SJCRH30 (cell line): ENCODE measurements at regions not wholly inside any gene's neighbourhood (a gene's known extent, or its start where the extent isn't known, plus 50 kb on each side); places are given as distances from the start of the nearest gene placed in this dataset.
A peak's percentile ranks its signal among the peaks of the same experiment; 100 is the strongest.
"Not testable (repeated sequence)": the region's sequence is repeated elsewhere in the genome, so short reads cannot be mapped to it uniquely, and the experiment has no call there.

ENCODE experiments used
- DNase-seq, 2 experiments: peaks; one replicate each; pipeline ENCODE4 v3.0.0-alpha.2; 2015 to 2020
- H3K27ac ChIP-seq: fragments of 250-450 bp; sonication (Bioruptor Pico); 2 replicates; pipeline ENCODE4 v1.5.1; 2020; ENCODE audit warnings: mild to moderate bottlenecking, moderate library complexity
- H3K27me3 ChIP-seq: fragments of 250-450 bp; sonication (Bioruptor Pico); 2 replicates; pipeline ENCODE4 v1.5.1; 2020; ENCODE audit warnings: mild to moderate bottlenecking, moderate library complexity
- H3K36me3 ChIP-seq: fragments of 250-450 bp; sonication (Bioruptor Pico); 2 replicates; pipeline ENCODE4 v1.5.1; 2020; ENCODE audit warnings: mild to moderate bottlenecking, moderate library complexity
- H3K4me1 ChIP-seq: fragments of 250-450 bp; sonication (Bioruptor Pico); 2 replicates; pipeline ENCODE4 v1.5.1; 2020; ENCODE audit warnings: mild to moderate bottlenecking, moderate library complexity
- H3K4me3 ChIP-seq: fragments of 250-450 bp; sonication (Bioruptor Pico); 2 replicates; pipeline ENCODE4 v1.5.1; 2020; ENCODE audit warnings: mild to moderate bottlenecking, moderate library complexity
- H3K9me3 ChIP-seq: fragments of 250-450 bp; sonication (Bioruptor Pico); replicated peaks from 2 replicates; pipeline ENCODE4 v1.5.1; 2020; ENCODE audit warnings: mild to moderate bottlenecking, moderate library complexity

DNA sequence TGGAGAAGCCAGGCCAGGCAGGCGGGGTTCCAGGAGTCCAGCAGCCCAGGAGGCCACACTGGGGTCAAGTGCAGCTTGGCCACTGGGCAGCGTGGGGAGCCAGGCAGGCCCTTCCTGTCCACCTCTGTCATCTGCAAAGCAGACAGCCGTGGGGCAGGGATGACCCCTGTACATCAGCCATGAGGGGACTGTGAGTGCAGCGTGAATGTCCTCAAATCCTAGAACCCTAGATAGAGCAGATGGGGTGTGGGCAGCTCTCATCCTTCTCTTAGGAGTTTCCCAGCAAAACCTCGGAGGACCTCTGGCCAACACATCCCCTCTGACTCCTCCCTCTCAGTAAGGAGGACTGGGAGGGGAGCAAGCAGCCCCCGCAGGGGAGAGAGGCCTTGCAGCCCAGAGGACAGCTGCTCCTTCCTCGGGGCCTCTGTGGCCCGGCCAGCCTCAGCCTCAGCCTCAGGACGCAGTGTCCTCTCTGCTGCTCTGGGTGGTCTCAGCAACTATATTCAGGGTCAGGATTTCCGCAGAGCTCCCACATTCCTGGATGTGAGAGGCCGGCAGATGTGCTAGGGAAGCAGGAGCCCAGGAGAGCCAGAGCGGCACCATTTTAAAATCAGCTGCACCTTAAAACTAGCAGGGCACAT is 820.5 kb downstream of the BRD1 start:
- H3K36me3 ChIP-seq, result no peaks in the 10 kb centered on the region
- H3K4me1 ChIP-seq, result no peaks in the 10 kb centered on the region
- H3K27me3 ChIP-seq, result peaks cover 55% of the 10 kb centered on the region
- no peak for DNase-seq
- no peak overlapping the region for H3K4me3 ChIP-seq
- no peaks in the 10 kb centered on the region for H3K9me3 ChIP-seq
- H3K27ac ChIP-seq, result no peak overlapping the region

DNA sequence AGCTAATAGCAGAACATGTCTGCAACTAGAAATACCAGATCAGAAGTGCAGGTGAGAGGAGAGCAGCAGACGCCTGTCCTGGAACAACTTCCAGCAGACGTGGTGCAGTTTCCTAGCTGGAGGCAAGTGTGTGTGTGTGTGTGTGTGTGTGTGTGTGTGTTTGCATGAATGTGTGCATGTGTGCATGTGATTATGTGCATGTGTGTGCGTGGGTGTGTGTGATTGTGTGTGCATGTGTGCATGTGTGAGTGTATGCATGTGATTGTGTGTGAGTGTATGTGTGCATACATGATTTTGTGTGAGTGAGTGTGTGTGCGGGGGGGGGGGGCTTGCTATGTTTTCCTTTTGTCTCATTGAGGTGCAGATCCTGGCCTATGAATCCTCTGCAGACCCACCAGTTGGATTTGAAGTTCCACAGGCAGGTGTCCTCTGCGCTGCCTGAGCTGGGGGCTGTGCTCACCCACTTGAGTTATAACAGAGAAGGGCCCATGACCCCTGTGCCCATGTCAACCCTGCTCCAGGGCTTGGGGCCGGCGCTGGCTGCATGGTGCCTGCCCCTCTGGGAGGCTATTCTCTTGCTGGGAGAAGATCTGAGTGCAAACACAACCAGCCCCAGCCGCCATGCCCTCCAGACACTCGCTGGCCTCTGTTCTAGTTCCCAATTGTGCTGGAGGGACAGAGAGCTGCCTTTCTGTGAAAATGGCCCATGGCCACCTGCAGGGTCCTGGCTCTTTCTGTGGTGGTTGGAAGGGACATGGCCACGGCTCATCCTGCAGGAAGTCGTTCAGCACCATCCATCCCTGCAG is 821.3 kb downstream of the BRD1 start:
- DNase-seq, result no peak
- H3K27me3 ChIP-seq, result peaks cover 47% of the 10 kb centered on the region
- H3K9me3 ChIP-seq, result no peaks in the 10 kb centered on the region
- H3K36me3 ChIP-seq, result no peaks in the 10 kb centered on the region
- H3K4me1 ChIP-seq, result no peaks in the 10 kb centered on the region
- no peak overlapping the region for H3K4me3 ChIP-seq
- H3K27ac ChIP-seq, result no peak overlapping the region

DNA sequence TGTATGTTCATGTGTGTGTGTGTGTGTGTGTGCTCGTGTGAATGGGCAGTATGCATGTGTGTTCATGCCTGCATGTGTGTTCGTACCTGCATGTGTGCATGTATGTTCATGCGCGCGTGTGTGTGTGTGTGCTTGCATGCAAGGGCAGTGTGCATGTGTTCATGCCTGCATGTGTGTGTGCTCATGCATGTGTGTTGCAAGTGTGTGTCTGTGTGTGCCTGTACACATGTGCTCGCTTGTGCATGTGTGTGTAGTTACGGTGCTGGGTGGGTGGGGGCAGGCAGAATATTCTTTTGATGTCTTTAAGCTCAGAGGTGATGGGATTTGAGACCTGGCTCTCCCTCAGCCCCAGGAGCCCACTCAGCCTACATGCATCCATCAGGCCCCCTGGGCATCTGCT is 822.1 kb downstream of the BRD1 start:
- Histone ChIP-seq H3K4me3 (no peak overlapping the region), H3K27ac (no peak overlapping the region), H3K4me1 (no peaks in the 10 kb centered on the region), H3K36me3 (no peaks in the 10 kb centered on the region), H3K27me3 (peaks cover 39% of the 10 kb centered on the region), H3K9me3 (no peaks in the 10 kb centered on the region)
- no peak for DNase-seq

DNA sequence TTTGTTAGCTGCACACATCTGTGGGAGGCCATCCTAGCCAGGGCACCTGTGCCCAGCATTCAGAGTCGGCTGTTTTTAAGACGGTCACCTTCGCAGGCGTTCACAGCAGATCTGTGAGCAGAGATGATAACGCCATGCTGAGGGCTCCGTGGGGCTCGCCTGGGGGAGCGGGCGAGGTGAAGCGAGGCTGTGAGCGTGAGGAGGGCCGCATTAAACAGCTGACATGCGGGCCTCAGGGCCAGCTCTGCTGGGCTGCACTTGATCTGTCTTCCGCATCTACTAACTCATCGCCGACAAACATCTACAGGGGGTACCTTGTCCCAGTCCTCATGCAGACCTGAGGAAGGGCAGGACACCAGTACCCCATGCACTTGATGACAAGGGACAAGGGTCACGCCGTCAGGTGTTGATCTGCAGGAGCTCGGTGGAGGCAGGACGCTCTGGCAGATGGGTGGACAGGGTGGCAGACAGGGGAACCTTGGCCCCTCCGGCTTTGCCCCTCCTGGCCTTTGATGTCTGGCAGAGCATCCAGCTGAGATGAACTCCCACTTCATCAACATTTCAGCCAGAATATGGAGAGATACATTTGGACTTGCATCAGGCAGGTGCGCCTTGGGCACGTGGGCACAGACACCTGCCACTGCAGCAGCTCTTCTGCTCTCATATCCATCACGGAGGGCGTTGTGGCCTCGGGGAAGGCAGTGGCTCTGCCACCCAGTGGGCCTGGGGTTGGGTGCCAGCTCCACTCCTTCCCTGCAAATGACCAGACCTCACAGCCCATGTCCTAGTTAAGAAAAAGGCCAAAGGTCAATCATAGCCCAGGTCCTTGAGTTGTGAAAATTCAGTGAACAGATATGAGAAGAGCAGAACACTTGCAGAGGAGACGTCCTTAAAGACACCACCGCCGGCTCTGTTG is 822.9 kb downstream of the BRD1 start:
- DNase-seq, result no peak
- no peak overlapping the region for H3K4me3 ChIP-seq
- H3K36me3 ChIP-seq, result no peaks in the 10 kb centered on the region
- peaks cover 31% of the 10 kb centered on the region for H3K27me3 ChIP-seq
- H3K4me1 ChIP-seq, result no peaks in the 10 kb centered on the region
- no peaks in the 10 kb centered on the region for H3K9me3 ChIP-seq
- H3K27ac ChIP-seq, result no peak overlapping the region

DNA sequence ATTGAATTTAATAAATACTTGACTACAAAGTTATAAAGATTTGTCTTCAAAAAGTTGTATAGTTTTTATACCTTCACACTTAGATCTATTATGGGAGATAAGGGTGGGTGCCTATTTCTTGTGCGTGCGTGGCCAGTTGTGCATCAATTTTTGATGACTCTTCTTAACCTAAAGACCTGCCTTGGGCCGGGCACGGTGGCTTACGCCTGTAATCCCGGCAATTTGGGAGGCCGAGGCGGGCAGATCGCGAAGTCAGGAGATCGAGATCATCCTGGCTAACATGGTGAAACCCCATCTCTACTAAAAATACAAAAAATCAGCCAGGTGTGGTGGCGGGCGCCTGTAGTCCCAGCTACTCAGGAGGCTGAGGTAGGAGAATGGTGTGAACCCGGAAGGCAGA is 830.1 kb downstream of the BRD1 start:
- H3K27me3 ChIP-seq, H3K9me3 ChIP-seq, H3K36me3 ChIP-seq, DNase-seq, H3K27ac ChIP-seq, H3K4me3 ChIP-seq, H3K4me1 ChIP-seq: not testable (repeated sequence)

DNA sequence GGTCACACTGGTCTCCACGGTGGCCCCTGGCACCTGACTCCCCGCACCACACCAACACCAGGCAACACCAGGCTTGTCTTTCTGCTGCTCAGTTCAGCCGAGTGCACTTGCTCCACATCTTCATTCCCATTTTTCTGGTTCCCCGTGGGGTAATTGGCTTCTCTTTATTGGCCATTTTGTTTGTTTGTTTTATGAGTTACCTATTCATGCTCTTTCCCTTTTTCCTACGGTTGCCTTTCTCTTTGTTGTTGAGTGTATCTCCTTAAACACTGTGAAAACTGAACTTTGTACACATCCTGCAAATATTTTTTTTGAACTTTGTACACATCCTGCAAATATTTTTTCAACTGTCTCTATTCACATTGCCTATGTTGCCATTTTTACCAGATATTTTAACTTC is 834.0 kb downstream of the BRD1 start:
- Histone ChIP-seq H3K4me3 (no peak overlapping the region), H3K4me1 (no peaks in the 10 kb centered on the region), H3K36me3 (no peaks in the 10 kb centered on the region), H3K9me3 (no peaks in the 10 kb centered on the region), H3K27ac (no peak overlapping the region), H3K27me3 (peaks cover 10% of the 10 kb centered on the region)
- DNase-seq, result no peak

DNA sequence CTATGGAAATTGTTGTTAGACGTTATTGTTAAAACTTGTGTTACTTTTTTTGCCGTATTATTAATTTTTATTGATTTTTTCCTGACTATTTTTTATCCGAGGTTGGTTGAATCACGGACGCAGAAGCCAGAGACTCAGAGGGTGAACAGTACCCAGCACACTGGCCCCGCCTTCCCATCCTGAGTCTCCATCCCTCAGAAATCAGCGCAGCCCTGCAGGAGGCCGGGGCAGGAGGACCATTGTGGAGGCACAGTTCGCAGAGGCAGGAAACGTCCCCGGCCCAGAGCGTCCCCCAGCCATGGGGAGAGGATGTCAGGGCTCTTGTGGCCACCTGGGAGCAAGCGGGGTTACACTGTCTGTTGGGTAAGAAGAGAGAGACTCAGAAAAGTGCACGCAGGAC is 843.0 kb downstream of the BRD1 start:
- no peaks in the 10 kb centered on the region for H3K36me3 ChIP-seq
- no peaks in the 10 kb centered on the region for H3K4me1 ChIP-seq
- no peaks in the 10 kb centered on the region for H3K9me3 ChIP-seq
- DNase-seq, result no peak
- no peak overlapping the region for H3K27ac ChIP-seq
- H3K27me3 ChIP-seq, result peaks cover 37% of the 10 kb centered on the region
- no peak overlapping the region for H3K4me3 ChIP-seq

DNA sequence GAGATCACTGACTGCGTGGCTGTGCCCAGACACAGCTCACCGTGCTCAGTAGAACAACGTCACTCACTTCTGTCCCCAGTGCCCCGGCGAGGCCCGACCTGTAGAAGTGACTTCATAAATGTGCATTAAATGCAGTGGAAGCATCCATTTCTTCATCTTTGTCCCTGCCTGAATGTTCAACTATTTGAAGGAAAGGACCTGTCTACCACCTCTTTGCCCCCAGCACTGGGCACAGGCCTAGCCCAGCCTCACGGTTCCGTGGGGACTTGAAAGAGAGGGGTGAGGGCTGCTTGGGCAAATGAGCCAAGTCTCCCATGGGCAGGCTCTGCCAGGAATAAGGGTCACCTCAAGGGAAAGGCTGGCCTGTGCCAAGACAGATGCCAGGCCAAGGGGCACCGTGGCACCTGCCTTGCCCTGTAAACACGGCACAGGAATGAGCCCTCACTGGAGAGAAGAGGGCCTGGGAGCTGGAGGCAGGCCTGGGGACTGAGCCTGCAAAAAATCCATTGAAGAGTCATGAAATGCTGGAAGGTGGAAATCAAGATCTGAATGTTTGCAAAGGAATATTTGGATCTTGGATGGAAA is 845.3 kb downstream of the BRD1 start:
- Histone ChIP-seq H3K4me3 (no peak overlapping the region), H3K9me3 (no peaks in the 10 kb centered on the region), H3K36me3 (no peaks in the 10 kb centered on the region), H3K27ac (no peak overlapping the region), H3K27me3 (peaks cover 40% of the 10 kb centered on the region), H3K4me1 (no peaks in the 10 kb centered on the region)
- DNase-seq, result no peak

DNA sequence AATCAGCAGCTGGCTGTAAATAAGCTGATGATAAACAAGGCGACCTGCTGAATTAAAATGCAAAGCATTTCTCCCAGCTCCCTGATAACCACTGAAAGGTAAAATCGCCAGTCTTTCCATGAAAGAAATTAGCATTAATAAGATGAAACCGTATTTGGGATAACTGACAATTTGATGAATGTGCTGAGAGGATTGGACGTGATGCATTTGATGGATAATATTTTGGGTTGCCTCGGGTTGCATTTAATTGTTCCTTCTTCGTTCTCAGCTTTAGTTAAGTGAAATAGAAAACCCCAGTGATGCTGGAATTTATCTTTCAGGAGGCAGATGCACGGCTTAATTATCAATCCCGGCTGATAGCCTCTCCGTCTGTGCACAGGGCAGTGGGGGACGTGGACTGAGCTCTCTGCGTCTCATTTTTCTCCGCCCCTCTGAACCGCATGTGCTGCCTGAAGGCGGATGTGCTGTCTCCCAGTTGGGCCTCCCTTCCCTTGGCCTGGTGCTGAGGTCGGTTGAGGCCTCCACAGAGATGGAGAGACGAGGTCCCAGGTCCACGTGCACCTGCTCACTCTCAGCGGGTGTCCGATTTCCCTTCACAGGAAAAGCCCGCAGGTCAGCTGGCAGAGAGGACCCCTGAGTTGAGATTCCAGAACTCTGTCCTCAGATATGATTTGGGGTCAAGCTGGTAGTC is 846.2 kb downstream of the BRD1 start:
- Histone ChIP-seq H3K27me3 (peaks cover 40% of the 10 kb centered on the region), H3K4me3 (no peak overlapping the region), H3K27ac (no peak overlapping the region), H3K9me3 (no peaks in the 10 kb centered on the region), H3K4me1 (no peaks in the 10 kb centered on the region), H3K36me3 (no peaks in the 10 kb centered on the region)
- no peak for DNase-seq

DNA sequence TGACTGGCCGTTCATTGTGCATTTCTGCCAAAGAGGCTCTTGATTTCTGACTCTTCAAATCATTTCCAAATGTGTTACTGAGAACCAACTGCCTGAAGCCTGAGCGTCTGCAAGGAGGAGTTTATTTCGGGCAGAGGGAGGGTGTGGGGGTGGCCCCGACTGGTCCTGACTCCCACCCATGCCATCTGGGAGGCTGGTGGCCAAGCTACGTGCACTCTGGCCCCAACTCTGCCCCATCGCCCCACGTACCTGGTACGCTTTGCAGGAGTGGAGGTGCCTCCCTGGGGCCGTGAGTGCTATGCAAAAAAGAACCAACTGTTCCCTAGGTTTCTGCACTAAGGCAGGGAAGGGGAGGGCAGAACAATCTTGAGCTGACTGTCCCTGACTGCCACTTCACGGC is 846.8 kb downstream of the BRD1 start:
- no peak overlapping the region for H3K27ac ChIP-seq
- DNase-seq, result no peak

DNA sequence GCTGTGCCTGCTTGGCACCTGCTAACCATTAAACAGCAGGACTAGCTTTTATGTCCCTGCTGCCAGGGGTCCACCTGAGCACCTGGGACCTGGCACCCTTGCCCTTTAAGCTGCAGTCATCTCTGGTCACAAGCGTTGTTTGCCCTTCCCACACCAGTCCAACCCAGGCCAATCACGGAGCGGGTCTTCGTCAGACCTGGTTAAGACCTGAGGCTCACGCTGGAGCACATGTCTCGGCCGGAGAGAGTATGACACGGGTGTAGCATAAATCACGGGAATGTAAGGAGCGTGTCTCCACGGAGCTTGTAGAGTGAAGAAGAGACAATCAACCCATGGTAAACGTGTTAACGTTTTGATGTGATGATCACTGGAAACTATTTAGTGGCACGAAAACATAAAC is 847.3 kb downstream of the BRD1 start:
- no peak overlapping the region for H3K4me3 ChIP-seq
- no peak overlapping the region for H3K27ac ChIP-seq
- H3K4me1 ChIP-seq, result no peaks in the 10 kb centered on the region
- peaks cover 49% of the 10 kb centered on the region for H3K27me3 ChIP-seq
- DNase-seq, result no peak
- H3K36me3 ChIP-seq, result no peaks in the 10 kb centered on the region
- no peaks in the 10 kb centered on the region for H3K9me3 ChIP-seq

More for the DNA sequence above, 846.8 kb downstream of the BRD1 start:
- Histone ChIP-seq H3K27me3 (peaks cover 44% of the 10 kb centered on the region), H3K36me3 (no peaks in the 10 kb centered on the region), H3K9me3 (no peaks in the 10 kb centered on the region), H3K4me3 (no peak overlapping the region), H3K4me1 (no peaks in the 10 kb centered on the region)

DNA sequence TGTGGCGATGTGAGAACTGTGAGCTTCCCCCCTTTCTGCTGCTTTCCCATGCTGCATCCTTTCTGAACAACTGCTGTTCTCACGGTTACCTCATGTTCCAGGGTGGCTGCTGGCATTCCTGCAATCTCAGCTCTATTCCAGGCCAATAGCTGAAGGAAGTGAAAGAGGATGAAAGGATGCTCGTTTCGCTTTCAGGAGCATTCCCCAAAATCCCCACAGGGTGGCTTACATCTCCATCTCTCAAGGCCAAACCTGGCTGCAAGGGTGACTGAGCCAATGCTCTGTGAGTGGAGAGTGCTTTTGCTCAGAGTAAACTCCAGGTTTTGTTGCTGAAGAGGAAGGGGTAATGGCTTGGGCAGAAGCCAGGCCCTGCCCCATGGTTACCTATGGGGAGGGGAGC is 848.2 kb downstream of the BRD1 start:
- no peaks in the 10 kb centered on the region for H3K9me3 ChIP-seq

DNA sequence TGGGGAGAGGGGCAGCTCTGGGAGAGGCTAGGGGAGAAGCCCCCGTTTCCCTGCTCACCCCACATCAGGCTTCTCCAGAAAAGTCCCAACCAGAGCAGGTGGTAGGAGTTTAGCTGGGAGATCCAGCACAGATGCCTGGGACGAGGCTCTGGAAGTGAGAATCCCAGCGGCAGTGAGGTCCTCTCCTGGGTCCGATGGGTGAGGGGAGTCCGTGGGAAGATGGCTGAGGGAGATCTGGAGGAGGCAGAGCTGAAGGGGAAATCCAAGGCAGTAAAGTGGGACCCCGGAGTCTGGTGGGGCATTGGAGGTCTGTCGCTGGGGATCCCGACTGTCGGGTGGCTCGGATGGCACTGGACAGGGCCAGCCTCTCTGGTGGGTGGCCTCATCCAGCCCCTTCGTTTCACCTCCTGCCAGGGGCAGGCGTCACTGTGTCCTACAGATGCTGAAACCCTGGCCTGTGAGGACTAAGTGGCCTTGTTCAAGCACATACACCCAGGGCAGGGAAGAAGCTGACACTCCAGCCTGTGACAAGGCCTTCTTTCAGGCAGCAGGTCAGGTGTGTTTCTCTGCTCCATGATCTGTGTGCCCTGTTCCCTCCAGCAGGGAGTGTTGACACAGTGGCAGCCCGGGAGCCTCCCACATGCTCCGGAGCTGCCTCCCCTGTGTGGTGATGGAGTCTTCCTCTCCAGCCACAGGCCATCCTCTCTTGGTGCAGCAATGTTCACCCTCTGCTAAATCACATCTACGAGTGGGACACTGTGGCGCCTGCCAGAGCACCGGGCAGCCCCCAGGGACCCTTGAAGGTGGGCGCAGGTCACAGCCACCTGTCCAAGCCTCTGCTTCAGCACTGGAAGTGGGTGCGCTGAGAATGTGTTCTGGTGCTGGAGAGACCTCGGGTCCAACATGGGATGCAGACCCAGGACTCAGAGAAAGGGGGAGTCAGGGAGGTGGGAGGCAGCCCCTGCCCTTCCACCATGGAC is 850.8 kb downstream of the BRD1 start:
- H3K27ac ChIP-seq, result no peak overlapping the region
- H3K9me3 ChIP-seq, result no peaks in the 10 kb centered on the region
- H3K4me1 ChIP-seq, result no peaks in the 10 kb centered on the region
- no peak for DNase-seq
- H3K36me3 ChIP-seq, result no peaks in the 10 kb centered on the region
- peaks cover 43% of the 10 kb centered on the region for H3K27me3 ChIP-seq
- H3K4me3 ChIP-seq, result no peak overlapping the region

More for the DNA sequence above, 848.2 kb downstream of the BRD1 start:
- H3K4me3 ChIP-seq, result no peak overlapping the region
- no peaks in the 10 kb centered on the region for H3K4me1 ChIP-seq
- no peak overlapping the region for H3K27ac ChIP-seq
- H3K36me3 ChIP-seq, result no peaks in the 10 kb centered on the region
- DNase-seq, result peak in 1 of 2 experiments; percentile 16
- H3K27me3 ChIP-seq, result peaks cover 54% of the 10 kb centered on the region
